ENCODE measurements at regions not wholly inside any gene's neighbourhood (a gene's known extent, or its start where the extent isn't known, plus 50 kb on each side); places are given as distances from the start of the nearest gene placed in this dataset.

DNA sequence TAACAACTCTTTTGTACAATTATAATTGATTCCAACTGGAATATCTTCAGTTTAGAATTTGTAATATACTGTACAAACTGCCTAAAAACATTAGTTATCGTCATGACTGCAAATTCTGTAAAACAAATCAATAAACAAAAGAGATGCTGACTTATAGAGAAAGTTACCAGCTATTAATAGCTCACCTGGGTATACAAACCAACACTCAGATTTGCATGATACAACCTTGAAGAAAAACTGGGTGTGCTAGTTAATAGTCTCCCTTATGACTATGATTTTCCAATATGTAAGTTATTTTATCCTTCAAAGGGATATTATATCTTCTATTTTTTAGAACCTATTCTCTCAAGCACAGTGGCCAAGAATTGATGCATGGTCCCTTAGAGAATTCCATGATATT, 698.5 kb downstream of the FRK start:
- Mint-ChIP-seq H3K27ac (no peak overlapping the region), H3K4me3 (no peak overlapping the region), H3K36me3 (peaks cover 3% of the 10 kb centered on the region), H3K4me1 (no peaks in the 10 kb centered on the region), H3K27me3 (ENCODE audit: insufficient read depth, low read depth) (peaks cover 3% of the 10 kb centered on the region), H3K9me3 (peaks cover 7% of the 10 kb centered on the region)
- Histone ChIP-seq H3K9me3 (ENCODE audit: low read depth) (no peaks in the 10 kb centered on the region), H4K20me1 (ENCODE audit: low read depth) (no peaks in the 10 kb centered on the region), H3K4me3 (no peak overlapping the region), H3K4me2 (no peak overlapping the region), H3K27ac (no peak overlapping the region), H3K79me2 (ENCODE audit: low read depth) (no peaks in the 10 kb centered on the region), H3K27me3 (no peaks in the 10 kb centered on the region), H2AFZ (replicated peaks) (no peak overlapping the region), H3K9ac (no peak overlapping the region), H3K36me3 (no peaks in the 10 kb centered on the region), H3F3A (ENCODE audit: low read depth) (no peaks in the 10 kb centered on the region), H3K4me1 (no peaks in the 10 kb centered on the region)
- TF ChIP-seq, protein P1, sequence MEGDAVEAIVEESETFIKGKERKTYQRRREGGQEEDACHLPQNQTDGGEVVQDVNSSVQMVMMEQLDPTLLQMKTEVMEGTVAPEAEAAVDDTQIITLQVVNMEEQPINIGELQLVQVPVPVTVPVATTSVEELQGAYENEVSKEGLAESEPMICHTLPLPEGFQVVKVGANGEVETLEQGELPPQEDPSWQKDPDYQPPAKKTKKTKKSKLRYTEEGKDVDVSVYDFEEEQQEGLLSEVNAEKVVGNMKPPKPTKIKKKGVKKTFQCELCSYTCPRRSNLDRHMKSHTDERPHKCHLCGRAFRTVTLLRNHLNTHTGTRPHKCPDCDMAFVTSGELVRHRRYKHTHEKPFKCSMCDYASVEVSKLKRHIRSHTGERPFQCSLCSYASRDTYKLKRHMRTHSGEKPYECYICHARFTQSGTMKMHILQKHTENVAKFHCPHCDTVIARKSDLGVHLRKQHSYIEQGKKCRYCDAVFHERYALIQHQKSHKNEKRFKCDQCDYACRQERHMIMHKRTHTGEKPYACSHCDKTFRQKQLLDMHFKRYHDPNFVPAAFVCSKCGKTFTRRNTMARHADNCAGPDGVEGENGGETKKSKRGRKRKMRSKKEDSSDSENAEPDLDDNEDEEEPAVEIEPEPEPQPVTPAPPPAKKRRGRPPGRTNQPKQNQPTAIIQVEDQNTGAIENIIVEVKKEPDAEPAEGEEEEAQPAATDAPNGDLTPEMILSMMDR (IDR thresholded peaks at IDR 0.05): no peak
- TF ChIP-seq EZH2 (IDR thresholded peaks at IDR 0.05) (no peak), EZH2phosphoT487 (IDR thresholded peaks at IDR 0.05) (no peak)
- no peak for DNase-seq (ENCODE audit: low spot score)

DNA sequence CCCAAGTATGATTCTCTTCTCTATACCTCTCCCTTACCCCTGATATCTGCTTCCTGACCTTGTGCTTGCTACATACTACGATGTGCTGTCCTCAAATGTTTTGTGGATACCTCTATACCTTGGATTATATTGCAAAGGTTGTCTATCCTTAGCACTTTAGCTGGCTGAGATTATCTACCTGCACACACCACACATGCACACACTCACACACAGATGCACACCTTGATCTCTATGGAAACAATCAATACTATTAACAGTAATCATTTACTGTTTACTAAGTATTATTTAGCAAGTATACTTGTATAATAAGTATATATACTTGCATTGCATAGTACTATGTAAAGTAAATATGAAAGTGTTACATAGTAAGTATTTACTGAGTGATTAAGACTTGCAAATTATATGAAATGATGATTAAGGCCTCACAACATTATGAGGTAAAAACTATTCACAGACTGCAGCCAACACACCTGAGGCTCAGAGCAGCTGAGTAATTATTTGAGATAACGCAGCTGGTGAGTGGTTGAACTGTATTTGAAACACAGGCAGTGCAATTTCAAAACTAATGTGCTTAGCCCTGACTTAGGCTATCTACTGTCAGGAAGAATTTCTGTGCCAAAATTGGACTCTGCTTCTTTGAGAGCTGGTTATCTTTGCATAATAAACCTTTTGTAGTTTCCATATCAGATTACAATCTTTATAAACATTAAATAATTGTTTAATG, 699.9 kb downstream of the FRK start:
- H3K27ac ChIP-seq: no peak overlapping the region
- H3F3A ChIP-seq (ENCODE audit: low read depth): no peaks in the 10 kb centered on the region
- no peak overlapping the region for H3K4me3 Mint-ChIP-seq
- peaks cover 1% of the 10 kb centered on the region for H3K27me3 Mint-ChIP-seq (ENCODE audit: insufficient read depth, low read depth)
- TF ChIP-seq EZH2phosphoT487 (IDR thresholded peaks at IDR 0.05) (no peak), EZH2 (IDR thresholded peaks at IDR 0.05) (no peak)
- TF ChIP-seq, protein P1 (IDR thresholded peaks at IDR 0.05): no peak
- H3K9me3 Mint-ChIP-seq: peaks cover 3% of the 10 kb centered on the region
- no peak overlapping the region for H3K27ac Mint-ChIP-seq
- H3K36me3 Mint-ChIP-seq: peaks cover 2% of the 10 kb centered on the region
- H3K4me3 ChIP-seq: no peak overlapping the region
- no peaks in the 10 kb centered on the region for H3K4me1 ChIP-seq
- H3K36me3 ChIP-seq: no peaks in the 10 kb centered on the region
- H3K79me2 ChIP-seq (ENCODE audit: low read depth): no peaks in the 10 kb centered on the region
- no peak overlapping the region for H3K9ac ChIP-seq
- no peak overlapping the region for H2AFZ ChIP-seq (replicated peaks)
- H3K4me1 Mint-ChIP-seq: no peaks in the 10 kb centered on the region
- no peak for DNase-seq (ENCODE audit: low spot score)
- no peak overlapping the region for H3K4me2 ChIP-seq
- no peaks in the 10 kb centered on the region for H3K27me3 ChIP-seq
- no peaks in the 10 kb centered on the region for H4K20me1 ChIP-seq (ENCODE audit: low read depth)
- H3K9me3 ChIP-seq (ENCODE audit: low read depth): no peaks in the 10 kb centered on the region

DNA sequence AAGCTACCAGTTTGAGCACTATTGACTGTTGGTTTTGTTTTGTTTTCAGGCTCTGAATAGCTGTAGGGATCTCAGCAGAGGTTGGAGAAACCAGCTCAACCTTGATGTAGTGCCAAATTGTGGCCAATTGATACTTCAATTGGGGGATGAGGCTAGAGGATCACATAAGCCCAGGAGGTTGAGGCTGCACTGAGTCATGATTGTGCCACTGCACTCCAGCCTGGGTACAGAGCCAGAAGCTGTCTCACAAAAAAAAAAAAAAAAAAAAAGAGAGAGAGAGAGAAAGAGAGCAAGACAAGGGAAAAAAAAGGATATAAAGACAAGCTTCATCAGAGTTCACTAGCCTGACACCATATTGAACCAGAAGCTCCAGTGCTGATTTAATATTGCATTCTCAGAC, 702.1 kb downstream of the FRK start:
- Histone ChIP-seq H3K36me3 (no peaks in the 10 kb centered on the region), H3K4me2 (no peak overlapping the region), H3K9ac (no peak overlapping the region), H3K4me1 (no peaks in the 10 kb centered on the region), H3K27ac (no peak overlapping the region), H3K9me3 (ENCODE audit: low read depth) (no peaks in the 10 kb centered on the region), H3K27me3 (no peaks in the 10 kb centered on the region), H3K79me2 (ENCODE audit: low read depth) (no peaks in the 10 kb centered on the region), H3F3A (ENCODE audit: low read depth) (no peaks in the 10 kb centered on the region), H3K4me3 (no peak overlapping the region), H2AFZ (replicated peaks) (no peak overlapping the region), H4K20me1 (ENCODE audit: low read depth) (no peaks in the 10 kb centered on the region)
- no peak overlapping the region for H3K27ac Mint-ChIP-seq
- H3K36me3 Mint-ChIP-seq: no peaks in the 10 kb centered on the region
- no peaks in the 10 kb centered on the region for H3K27me3 Mint-ChIP-seq (ENCODE audit: insufficient read depth, low read depth)
- DNase-seq (ENCODE audit: low spot score): no peak
- no peaks in the 10 kb centered on the region for H3K9me3 Mint-ChIP-seq
- no peak overlapping the region for H3K4me3 Mint-ChIP-seq
- no peaks in the 10 kb centered on the region for H3K4me1 Mint-ChIP-seq
- TF ChIP-seq EZH2phosphoT487 (IDR thresholded peaks at IDR 0.05): no peak
- no peak for TF ChIP-seq EZH2 (IDR thresholded peaks at IDR 0.05)
- TF ChIP-seq, protein P1 (IDR thresholded peaks at IDR 0.05): no peak

Data from neural progenitor cell (in vitro differentiated cells).